ENCODE measurements at regions not wholly inside any gene's neighbourhood (a gene's known extent, or its start where the extent isn't known, plus 50 kb on each side); places are given as distances from the start of the nearest gene placed in this dataset.

DNA sequence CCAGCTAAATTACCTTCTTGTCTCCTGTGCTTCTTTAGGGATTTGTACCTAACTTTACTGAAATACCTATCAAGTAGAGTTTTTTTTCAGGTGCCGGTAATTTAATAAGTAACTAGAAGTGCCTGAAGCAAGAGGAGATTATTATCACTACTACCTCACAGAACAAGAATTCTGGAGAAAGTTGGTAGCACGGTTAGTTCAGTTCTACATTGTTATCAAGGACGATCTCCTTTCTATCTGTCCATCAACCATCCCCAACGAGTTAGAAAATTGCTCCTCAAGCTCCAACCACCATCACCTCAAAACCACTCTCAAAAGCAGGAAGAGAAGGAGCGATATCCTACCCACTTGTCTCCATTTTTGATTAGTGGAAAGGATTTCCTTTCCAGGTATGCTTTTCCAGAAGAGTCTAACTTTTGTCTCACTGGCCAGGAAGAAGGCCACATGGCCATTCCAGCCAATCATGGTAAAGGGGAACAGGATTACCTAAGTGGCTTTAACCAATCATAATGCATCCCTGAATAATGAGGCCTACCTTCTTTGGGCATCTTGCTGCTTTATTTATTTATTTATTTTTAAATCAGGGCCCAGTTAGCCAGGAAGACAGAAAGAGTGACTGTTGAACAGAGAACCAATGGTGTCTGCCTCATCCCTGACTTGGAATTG, 265.2 kb downstream of the SNX13 start:
- Histone ChIP-seq H3K4me1 (no peaks in the 10 kb centered on the region), H3K27me3 (no peaks in the 10 kb centered on the region), H3K36me3 (no peaks in the 10 kb centered on the region), H3K4me3 (no peak overlapping the region), H3K9me3 (no peaks in the 10 kb centered on the region), H3K27ac (no peak overlapping the region)
- intact Hi-C loops (cut with DNase I; ENCODE audit: low total_unique reads): no loop called here
- no peak for TF ChIP-seq POLR2A (IDR thresholded peaks at IDR 0.05)
- DNase-seq: no peak

DNA sequence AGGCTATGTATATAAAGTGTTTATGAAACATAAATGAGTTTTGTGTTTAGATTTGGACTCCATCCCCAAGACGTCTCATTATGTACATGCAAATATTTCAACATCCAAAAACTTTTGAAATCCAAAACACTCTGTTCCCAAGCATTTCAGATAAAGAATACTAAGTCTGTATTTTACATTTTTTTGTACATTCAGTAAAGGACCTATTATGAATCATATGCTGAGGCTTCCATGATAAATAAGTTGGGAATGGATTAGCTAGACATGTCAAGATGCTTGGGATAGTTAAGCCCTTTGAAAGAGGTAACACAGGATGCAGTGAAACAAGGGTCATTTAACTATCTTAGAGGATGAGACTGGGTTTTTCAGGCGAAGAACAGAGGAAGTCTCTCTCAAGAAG, 262.9 kb downstream of the SNX13 start:
- no peaks in the 10 kb centered on the region for H3K9me3 ChIP-seq
- intact Hi-C loops (cut with DNase I; ENCODE audit: low total_unique reads): no loop called here
- H3K4me1 ChIP-seq: no peaks in the 10 kb centered on the region
- H3K36me3 ChIP-seq: no peaks in the 10 kb centered on the region
- no peak for DNase-seq
- no peak overlapping the region for H3K4me3 ChIP-seq
- H3K27me3 ChIP-seq: no peaks in the 10 kb centered on the region
- H3K27ac ChIP-seq: no peak overlapping the region
- no peak for TF ChIP-seq POLR2A (IDR thresholded peaks at IDR 0.05)
- TF ChIP-seq, protein P1, sequence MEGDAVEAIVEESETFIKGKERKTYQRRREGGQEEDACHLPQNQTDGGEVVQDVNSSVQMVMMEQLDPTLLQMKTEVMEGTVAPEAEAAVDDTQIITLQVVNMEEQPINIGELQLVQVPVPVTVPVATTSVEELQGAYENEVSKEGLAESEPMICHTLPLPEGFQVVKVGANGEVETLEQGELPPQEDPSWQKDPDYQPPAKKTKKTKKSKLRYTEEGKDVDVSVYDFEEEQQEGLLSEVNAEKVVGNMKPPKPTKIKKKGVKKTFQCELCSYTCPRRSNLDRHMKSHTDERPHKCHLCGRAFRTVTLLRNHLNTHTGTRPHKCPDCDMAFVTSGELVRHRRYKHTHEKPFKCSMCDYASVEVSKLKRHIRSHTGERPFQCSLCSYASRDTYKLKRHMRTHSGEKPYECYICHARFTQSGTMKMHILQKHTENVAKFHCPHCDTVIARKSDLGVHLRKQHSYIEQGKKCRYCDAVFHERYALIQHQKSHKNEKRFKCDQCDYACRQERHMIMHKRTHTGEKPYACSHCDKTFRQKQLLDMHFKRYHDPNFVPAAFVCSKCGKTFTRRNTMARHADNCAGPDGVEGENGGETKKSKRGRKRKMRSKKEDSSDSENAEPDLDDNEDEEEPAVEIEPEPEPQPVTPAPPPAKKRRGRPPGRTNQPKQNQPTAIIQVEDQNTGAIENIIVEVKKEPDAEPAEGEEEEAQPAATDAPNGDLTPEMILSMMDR (IDR thresholded peaks at IDR 0.05): no peak

DNA sequence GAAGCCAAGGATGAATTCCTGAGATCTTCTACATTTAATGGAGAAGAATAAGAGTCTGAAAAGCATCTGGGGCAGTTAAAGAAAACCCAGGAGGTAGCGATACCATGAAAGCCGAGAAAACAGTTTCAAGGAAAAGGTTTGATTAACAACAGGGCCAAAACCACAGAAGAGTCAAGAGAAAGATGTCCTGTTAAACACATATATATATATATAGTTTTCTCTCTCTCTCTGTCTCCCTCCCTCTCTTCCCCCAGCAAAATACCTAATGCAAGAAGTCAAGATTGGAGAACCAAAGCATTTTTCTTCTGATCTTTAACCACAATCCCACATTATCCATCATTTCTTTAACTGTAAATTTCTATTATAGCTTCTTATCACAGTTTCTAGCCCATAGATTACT, 261.4 kb downstream of the SNX13 start:
- DNase-seq: no peak
- Histone ChIP-seq H3K4me1 (no peaks in the 10 kb centered on the region), H3K36me3 (no peaks in the 10 kb centered on the region), H3K9me3 (no peaks in the 10 kb centered on the region), H3K27me3 (no peaks in the 10 kb centered on the region), H3K4me3 (no peak overlapping the region), H3K27ac (no peak overlapping the region)
- TF ChIP-seq, protein P1 (IDR thresholded peaks at IDR 0.05): no peak
- no peak for TF ChIP-seq POLR2A (IDR thresholded peaks at IDR 0.05)
- intact Hi-C loops (cut with DNase I; ENCODE audit: low total_unique reads): no loop called here

DNA sequence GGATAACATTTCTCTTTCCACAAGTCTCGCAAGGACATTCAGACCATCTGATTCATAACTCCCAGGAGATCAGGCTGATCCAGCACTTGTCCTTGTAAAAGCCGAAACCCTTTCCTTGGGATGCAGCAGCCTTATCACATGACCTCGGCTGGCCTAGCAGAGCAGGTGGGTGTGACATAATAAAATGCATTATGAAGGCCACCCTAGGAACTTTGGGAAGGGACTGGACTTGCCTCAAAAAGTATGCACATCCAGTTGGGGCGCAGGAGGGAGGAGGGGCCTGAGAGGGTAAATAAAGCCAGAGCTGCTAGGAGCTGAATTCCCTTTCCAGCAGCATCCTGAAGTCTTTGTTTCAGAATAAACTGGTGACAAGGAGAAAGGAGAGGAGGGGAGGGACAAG, 260.8 kb downstream of the SNX13 start:
- H3K27ac ChIP-seq: no peak overlapping the region
- peak in 1 of 2 donors; percentile 18 for DNase-seq

DNA sequence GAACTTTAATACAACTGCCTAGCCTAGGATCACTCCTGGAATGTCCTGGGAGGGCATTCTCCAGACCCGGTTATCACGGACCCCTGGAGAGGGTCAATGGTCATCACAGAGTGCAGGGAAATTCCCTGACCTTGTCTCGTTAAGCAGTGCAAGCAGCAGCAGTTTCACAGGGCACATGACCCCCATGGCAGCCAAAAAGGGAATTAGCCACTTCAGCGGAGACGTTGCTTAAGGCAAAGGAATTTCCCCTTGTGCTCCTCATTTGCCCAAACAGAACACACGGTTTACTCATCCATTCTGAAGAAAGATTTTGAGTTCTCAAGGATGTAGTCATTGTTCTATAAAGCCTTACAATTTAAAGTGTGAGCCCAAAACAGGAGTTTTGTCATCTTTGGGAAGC, 260.3 kb downstream of the SNX13 start:
- H3K27me3 ChIP-seq: no peaks in the 10 kb centered on the region
- no peak for TF ChIP-seq POLR2A (IDR thresholded peaks at IDR 0.05)
- TF ChIP-seq, protein P1 (IDR thresholded peaks at IDR 0.05): no peak
- no peaks in the 10 kb centered on the region for H3K36me3 ChIP-seq
- H3K9me3 ChIP-seq: no peaks in the 10 kb centered on the region
- no peak overlapping the region for H3K4me3 ChIP-seq
- intact Hi-C loops (cut with DNase I; ENCODE audit: low total_unique reads): no loop called here
- no peak for DNase-seq
- no peak overlapping the region for H3K27ac ChIP-seq
- H3K4me1 ChIP-seq: no peaks in the 10 kb centered on the region

More for the DNA sequence above, 260.8 kb downstream of the SNX13 start:
- H3K4me1 ChIP-seq: no peaks in the 10 kb centered on the region
- no peaks in the 10 kb centered on the region for H3K36me3 ChIP-seq
- TF ChIP-seq, protein P1 (IDR thresholded peaks at IDR 0.05): no peak
- TF ChIP-seq POLR2A (IDR thresholded peaks at IDR 0.05): no peak
- no peaks in the 10 kb centered on the region for H3K9me3 ChIP-seq
- H3K27me3 ChIP-seq: no peaks in the 10 kb centered on the region
- intact Hi-C loops (cut with DNase I; ENCODE audit: low total_unique reads): no loop called here
- no peak overlapping the region for H3K4me3 ChIP-seq

DNA sequence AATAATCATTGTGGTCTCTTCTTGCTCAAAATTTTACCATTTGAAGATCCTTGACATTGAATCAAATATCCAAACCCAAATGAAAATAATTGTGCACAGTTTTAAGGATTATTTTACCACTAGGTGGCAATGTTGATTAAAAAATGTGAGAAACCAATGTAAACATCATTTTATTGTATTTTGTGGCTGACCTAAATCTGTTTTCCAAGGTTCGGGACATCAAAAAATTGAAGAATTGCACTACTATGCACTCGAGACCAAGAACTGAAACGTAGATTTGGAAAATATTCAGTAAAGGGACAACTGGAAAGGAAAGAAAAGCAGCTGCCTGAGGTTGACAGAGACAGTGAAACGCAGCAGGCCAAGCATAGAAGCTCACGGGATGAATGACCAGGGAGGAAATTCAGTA, 259.3 kb downstream of the SNX13 start:
- TF ChIP-seq POLR2A (IDR thresholded peaks at IDR 0.05): no peak
- TF ChIP-seq, protein P1 (IDR thresholded peaks at IDR 0.05): peak; percentile 42 to 75 (median 54)
- Histone ChIP-seq H3K36me3 (no peaks in the 10 kb centered on the region), H3K27me3 (no peaks in the 10 kb centered on the region), H3K9me3 (no peaks in the 10 kb centered on the region), H3K4me1 (no peaks in the 10 kb centered on the region), H3K27ac (no peak overlapping the region), H3K4me3 (no peak overlapping the region)
- DNase-seq: no peak
- intact Hi-C loops (cut with DNase I; ENCODE audit: low total_unique reads): no loop called here
